NCI-H2107 (cell line): ENCODE measurements at regions not wholly inside any gene's neighbourhood (a gene's known extent, or its start where the extent isn't known, plus 50 kb on each side); places are given as distances from the start of the nearest gene placed in this dataset.
"Not testable (repeated sequence)": the region's sequence is repeated elsewhere in the genome, so short reads cannot be mapped to it uniquely, and the experiment has no call there.

Source experiments
- DNase-seq: peaks from one replicate; lab custom pipeline; 2025; lab: John Stamatoyannopoulos, UW

DNA sequence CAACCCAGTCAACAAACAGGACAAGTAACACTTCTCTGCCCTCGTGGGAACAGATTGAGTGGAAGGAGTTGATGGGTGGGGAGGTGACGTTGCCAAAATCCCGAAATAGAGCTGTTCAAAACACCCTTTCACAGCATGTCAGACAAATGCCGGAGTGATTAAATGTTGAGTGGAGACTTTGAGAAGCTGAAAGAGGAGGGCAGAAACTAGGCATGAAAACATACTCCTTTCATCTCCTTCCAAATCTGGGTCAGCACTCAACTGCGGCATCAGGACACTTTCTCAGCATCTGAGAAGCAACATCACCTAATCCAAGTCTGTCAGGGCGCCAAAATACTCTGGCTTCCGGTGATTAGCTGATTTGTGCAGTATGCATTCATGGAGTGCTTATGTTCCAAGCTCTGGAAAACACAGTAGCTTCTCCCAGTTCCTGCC is 51.5 kb upstream of the MRI1 start:
- DNase-seq = no peak

GRCh38 chr19:13707915-13708314 is 56.4 kb upstream of the MRI1 start:
- DNase-seq = no peak

- DNase-seq = no peak
These were observed 58.3 kb upstream of the MRI1 start for GRCh38 chr19:13705928-13706447.

DNA sequence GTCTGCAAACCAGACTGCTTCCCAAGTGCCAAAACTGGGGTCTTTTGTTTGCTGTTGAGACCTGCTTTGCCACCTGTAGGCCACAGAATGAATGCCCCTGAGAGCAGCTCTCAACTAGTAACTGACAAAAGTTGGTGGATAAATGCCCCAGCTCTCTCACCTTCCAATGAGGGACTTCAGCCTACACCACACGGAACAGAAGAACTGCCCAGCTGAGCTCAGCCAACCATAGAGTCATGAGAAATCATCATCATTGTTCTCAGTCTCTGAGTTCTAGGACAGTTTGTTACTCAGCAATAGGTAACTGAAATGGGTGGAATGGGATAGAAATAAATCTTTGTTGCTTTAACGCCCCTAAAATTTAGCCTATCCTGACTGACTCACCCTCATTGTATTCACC is 59.1 kb upstream of the MRI1 start:
- no peak for DNase-seq

DNA sequence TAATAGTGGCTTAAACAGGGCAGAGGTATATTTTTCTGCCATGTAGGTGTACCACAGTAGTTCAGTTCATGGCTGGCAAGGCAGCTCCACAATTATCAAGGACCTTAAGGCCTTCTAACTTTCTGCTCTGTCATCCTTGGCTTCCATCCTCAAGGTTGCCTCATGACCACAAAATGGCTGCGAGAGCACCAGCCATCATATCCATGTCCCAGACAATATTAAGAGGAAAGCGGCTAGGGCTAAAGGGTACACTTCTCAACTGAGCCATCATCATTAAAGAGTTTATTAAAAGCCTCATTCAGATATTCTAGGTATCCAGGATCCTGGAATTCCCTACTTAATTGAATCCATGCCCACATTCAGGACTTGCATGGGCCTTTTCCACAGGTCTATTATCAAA is 62.7 kb upstream of the MRI1 start:
- DNase-seq = no peak

DNA sequence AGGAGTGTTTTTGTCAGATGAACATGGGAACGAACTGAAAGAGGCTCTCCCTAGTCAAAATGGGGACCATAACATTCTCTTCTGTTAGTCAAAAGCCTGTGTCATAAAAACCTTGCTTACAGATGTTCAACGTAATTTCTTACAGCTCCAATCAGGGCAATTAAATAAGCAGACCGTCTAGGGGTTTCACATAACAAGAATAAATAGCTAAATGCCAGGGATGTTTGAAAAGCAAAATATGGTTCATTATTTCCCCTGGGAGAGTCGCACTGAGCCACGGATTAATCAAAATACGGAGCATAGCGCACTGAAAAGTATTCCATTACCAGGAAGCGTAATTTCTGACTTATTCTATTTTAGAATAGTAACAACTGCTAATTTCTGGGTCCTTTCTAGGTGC is 63.7 kb upstream of the MRI1 start:
- no peak for DNase-seq

GRCh38 chr19:13699786-13700185 is 64.5 kb upstream of the MRI1 start:
- DNase-seq = no peak

- no peak for DNase-seq
These were observed 67.5 kb upstream of the MRI1 start for GRCh38 chr19:13696839-13697238.

DNA sequence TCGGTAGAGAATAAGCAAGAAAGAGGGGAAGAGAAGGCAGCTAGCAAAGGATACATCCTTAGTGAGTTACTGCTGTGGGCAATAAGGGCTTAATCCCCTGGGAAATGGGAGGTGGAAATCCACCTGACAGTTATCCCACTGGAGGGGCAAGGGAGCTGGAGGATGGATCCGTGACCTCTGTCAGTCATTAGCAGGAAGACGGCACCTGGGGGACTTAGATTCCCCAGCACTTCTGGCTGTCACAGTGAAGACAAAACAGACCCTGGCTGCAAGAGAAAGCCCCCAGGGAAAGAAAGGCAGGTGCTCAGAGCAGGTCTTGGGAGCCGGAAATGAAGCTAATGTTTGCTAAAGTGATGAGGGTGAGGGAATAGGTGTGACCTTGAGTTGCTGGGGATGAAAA is 70.4 kb upstream of the MRI1 start:
- peak; percentile 41 for DNase-seq

GRCh38 chr19:13691569-13692435 is 72.5 kb upstream of the MRI1 start:
- no peak for DNase-seq

- DNase-seq = no peak
These were observed 75.2 kb upstream of the MRI1 start for GRCh38 chr19:13689085-13689484.

GRCh38 chr19:13684021-13684420 is 80.3 kb upstream of the MRI1 start:
- no peak for DNase-seq

DNA sequence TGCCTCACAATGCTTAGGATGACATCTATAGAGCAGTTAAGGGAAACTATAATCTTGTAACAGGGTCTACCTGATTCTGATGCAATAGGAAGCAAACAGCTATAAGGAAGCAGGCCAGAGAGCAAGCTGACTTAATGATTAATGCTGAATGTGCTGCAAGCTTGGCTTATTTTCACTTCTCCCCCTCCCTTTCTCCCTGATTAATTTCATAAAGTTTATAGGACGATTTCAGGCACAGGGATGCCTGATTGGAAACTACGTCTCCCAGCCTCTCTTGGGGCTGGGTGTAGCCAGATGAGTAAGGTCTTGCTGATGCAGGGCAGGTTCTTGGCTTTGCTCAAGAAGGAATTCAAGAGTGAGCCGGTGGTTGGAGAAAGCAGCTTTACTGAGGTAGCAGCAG is 82.8 kb upstream of the MRI1 start:
- DNase-seq = no peak

- not testable (repeated sequence) for DNase-seq
These were observed 83.5 kb upstream of the MRI1 start for GRCh38 chr19:13680708-13681360.

GRCh38 chr19:13676967-13677366 is 87.4 kb upstream of the MRI1 start:
- DNase-seq = not testable (repeated sequence)

DNA sequence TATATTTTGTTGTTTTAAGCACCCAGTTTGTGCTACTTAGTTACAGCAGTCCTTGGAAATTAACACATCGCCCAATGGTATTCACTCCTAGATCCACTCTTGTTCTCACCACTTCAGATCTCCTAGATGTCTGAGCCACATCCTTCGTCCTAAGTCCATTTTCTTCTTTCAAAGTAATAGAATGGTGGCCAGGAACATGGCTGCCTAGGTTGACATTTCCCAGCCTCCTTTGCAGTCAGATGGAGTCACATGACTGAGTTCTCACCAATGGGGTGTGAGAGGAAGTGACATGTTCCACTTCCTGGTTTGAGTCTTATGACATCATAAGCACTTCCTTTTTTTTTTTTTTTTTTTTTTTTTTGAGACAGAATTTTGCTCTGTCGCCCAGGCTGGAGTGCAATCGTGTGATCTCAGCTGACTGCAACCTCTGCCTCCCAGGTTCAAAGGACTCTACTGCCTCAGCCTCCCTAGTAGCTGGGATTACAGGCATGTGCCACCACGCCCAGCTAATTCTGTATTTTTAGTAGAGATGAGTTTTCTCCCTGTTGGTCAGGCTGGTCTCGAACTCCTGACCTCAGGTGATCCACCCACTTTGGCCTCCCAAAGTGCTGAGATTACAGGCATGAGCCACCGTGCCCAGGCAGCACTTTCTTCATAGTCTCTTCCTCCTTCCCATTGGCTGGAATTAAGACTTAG is 91.7 kb upstream of the MRI1 start:
- DNase-seq = not testable (repeated sequence)

DNA sequence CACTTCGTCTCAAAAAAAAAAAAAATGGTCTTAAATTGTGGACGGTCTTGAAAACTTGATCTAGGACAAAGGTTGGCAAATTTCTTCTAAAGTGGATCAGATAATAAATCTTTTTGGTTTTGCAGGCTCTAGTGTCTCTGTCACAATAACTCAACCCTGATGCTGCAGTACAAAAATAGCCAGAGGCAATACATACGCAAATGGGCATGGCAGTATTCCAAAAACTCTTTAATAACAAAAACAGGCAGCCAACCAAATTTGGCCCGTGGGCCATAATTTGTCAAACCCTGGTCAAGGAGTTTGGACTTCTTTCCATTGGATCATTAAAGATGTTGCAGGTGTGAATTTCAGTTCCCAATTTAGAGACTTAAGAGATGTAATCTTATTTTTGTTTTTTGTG is 93.5 kb upstream of the MRI1 start:
- no peak for DNase-seq

DNA sequence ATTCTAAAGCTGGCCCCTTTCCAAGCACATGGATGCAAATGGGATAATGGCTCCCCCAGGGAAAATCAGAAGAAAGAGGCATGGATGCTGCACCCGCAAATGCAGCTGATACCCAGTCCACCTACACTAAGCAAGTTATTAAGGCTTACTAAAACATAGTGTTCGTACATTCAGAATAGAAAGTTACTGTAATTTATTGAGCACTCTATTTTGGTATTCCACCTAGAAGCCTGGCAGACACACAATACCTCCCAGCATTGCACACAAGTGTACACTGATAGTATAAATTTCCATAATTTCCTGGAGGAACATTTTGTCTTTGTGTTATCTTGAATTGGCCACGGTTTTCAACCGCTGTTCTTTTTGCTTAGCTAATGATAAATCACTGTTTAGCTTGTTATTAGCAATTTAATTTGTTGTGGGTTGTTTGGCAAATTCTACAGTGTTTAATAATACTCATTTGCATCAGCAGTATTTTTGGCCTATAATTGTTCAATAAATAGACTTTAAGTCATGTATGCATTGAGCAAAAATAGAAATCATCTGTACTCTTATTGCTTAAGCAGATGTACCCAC is 94.5 kb upstream of the MRI1 start:
- DNase-seq = no peak

DNA sequence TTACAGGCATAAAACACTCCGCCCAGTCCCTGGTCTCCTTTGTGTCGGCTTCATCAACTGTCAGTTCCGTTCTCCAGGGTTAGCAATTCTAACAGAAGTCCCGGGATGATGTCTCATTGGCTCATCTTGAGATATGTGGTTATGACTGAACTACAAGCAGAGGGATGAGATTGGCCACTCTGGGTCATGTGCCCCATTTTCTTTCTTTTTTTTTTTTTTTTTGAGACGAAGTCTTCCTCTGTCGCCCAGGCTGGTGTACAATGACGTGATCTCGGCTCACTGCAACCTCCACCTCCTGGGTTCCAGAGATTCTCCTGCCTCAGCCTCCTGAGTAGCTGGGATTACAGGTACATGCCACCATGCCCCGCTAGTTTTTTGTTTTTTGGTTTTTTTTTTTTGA is 95.4 kb upstream of the MRI1 start:
- no peak for DNase-seq

- no peak for DNase-seq
These were observed 98.2 kb upstream of the MRI1 start for GRCh38 chr19:13666165-13666564.

DNA sequence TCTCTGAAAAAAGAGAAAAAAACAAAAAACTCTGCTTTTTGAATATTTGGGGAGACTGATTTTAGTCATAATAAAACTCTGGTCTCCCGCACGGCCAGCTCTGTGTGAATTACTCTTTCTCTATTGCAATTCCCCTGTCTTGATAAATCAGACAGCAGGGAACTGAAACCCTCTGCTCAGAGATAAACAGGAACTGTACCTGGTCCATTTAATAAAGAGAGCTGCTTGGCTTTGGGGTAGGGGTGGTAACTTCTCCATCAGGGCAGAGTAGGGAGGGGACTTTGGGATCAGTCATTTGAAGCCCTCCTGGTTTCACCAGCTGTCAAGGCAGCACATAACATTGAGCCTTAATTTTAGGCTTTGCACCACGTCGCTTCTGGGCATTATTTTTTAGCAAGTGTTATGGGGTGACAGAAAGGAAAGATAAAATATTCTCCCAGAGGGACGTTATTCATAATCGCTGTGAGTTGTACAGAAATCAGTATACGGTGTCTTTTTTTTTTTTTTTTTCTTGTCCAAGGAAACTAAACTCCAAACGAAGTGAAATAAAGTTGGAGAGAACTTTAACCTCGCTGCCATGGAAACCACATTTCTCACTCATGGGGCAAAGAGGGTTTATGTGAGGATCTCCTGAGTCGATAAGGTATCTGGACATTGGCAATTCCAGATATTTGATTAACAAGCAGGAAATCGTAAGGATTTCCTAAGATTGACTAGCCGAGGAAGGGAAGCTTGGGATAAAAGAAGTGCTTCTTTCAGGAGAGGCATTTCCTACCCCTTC is 99.0 kb upstream of the MRI1 start:
- no peak for DNase-seq
